ENCODE measurements at regions not wholly inside any gene's neighbourhood (a gene's known extent, or its start where the extent isn't known, plus 50 kb on each side); places are given as distances from the start of the nearest gene placed in this dataset.

- TF ChIP-seq REST (IDR thresholded peaks at IDR 0.05; ENCODE audit: insufficient read depth in 1 of 2, low read depth in 2 of 2, low read length in 2 of 2) (no peak), TAF1 (IDR thresholded peaks at IDR 0.05; ENCODE audit: borderline replicate concordance, insufficient read depth, low read length) (no peak), FOXP2 (optimal IDR thresholded peaks at IDR 0.05; ENCODE audit: borderline replicate concordance, extremely low read depth, extremely low read length, insufficient read depth) (no peak), SIN3A (IDR thresholded peaks at IDR 0.05; ENCODE audit: borderline replicate concordance, insufficient read depth, low read length) (no peak), POLR2AphosphoS5 (IDR thresholded peaks at IDR 0.05; ENCODE audit: low read depth, low read length) (no peak)
Measured at GRCh38 chr6:11918739-11919605, 93.1 kb upstream of the HIVEP1 start.

DNA sequence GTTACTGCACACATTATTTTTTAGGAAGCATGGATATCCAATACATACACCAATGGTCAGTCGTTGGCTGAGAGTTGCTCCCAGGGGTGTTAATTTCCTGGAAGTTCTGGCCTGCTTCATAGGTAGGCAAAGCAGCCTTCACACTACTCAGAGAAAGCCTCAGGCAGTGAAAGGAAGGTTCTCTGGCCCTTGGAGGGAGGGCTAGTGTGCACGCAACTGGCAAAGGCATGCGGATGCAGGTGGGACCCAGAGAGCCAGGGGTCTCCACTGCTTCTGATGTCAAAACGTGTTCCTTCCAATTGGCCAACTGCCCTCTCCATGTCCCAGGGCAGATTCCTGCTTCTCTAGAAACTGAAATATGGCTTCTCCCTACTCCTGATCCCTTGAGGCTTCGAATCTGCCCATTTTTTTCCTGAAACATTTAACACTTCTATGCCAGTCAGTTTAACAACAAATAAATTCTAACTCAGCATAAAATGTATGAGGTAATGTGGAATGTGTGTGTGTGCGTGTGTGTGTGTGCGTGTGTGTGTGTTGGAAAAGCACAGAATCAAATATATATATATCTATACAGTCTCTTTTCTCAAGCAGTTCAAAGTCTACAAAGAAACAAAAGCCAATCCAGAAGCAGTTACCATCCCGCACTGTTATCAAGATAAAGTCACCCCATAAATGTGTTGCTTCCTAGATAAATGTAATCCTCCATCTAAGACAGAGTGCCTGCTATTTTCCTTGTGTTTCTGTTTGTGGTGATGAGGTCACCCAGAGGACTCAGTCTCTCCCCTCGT is 94.0 kb upstream of the HIVEP1 start:
- TF ChIP-seq POLR2AphosphoS5 (IDR thresholded peaks at IDR 0.05; ENCODE audit: low read depth, low read length), result no peak
- no peak for TF ChIP-seq SIN3A (IDR thresholded peaks at IDR 0.05; ENCODE audit: borderline replicate concordance, insufficient read depth, low read length)
- no peak for TF ChIP-seq FOXP2 (optimal IDR thresholded peaks at IDR 0.05; ENCODE audit: borderline replicate concordance, extremely low read depth, extremely low read length, insufficient read depth)
- no peak for TF ChIP-seq REST (IDR thresholded peaks at IDR 0.05; ENCODE audit: insufficient read depth in 1 of 2, low read depth in 2 of 2, low read length in 2 of 2)
- TF ChIP-seq TAF1 (IDR thresholded peaks at IDR 0.05; ENCODE audit: borderline replicate concordance, insufficient read depth, low read length), result no peak

GRCh38 chr6:11912420-11912819 is 99.7 kb upstream of the HIVEP1 start:
- TF ChIP-seq FOXP2 (optimal IDR thresholded peaks at IDR 0.05; ENCODE audit: borderline replicate concordance, extremely low read depth, extremely low read length, insufficient read depth) (no peak), SIN3A (IDR thresholded peaks at IDR 0.05; ENCODE audit: borderline replicate concordance, insufficient read depth, low read length) (no peak), REST (IDR thresholded peaks at IDR 0.05; ENCODE audit: insufficient read depth in 1 of 2, low read depth in 2 of 2, low read length in 2 of 2) (no peak), POLR2AphosphoS5 (IDR thresholded peaks at IDR 0.05; ENCODE audit: low read depth, low read length) (no peak), TAF1 (IDR thresholded peaks at IDR 0.05; ENCODE audit: borderline replicate concordance, insufficient read depth, low read length) (no peak)

DNA sequence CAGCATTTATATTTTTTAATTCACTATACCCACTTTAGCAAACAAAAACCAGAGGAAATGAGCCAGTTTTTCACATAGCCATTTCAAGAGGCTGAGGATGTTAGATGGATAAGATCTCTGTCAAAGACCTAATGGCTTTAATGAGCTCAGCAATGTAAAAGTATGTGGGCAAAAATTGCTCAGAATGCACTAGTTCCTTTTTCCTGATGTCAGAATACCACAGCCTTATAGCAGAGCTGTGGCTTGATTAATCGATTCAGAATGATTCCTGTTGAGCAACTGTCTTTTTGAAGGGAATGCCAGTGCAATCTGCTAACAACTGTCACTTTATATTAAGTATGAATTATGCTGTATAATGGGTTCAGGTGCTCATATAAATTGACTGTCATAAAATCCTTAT is 100.6 kb upstream of the HIVEP1 start:
- TF ChIP-seq FOXP2 (optimal IDR thresholded peaks at IDR 0.05; ENCODE audit: borderline replicate concordance, extremely low read depth, extremely low read length, insufficient read depth), result no peak
- TF ChIP-seq REST (IDR thresholded peaks at IDR 0.05; ENCODE audit: insufficient read depth in 1 of 2, low read depth in 2 of 2, low read length in 2 of 2), result no peak
- no peak for TF ChIP-seq SIN3A (IDR thresholded peaks at IDR 0.05; ENCODE audit: borderline replicate concordance, insufficient read depth, low read length)
- TF ChIP-seq TAF1 (IDR thresholded peaks at IDR 0.05; ENCODE audit: borderline replicate concordance, insufficient read depth, low read length), result no peak
